ENCODE measurements at regions not wholly inside any gene's neighbourhood (a gene's known extent, or its start where the extent isn't known, plus 50 kb on each side); places are given as distances from the start of the nearest gene placed in this dataset.

DNA sequence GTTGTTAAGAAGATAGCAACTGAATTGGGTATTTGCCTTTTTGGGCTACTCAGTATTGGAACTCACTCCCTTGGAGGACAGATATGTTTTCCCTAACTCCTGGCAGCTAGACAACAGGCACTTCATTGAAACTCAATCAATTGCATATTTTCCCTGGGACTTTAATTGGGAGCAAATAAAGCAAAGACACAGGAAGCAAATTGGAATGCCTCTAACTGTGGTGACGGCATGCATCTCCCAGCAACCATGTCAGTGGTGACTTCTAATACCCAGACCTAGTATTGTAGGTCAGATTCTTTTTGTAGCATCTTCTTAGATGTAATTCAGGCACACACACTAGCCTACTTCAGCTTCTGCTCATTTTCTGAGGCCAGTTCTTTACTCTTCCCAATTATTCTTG lies 164.2 kb upstream of the SETBP1 start:
- Mint-ChIP-seq H3K27me3 (ENCODE audit: insufficient read depth) (peaks cover 2% of the 10 kb centered on the region), H3K27ac (no peak overlapping the region), H3K4me3 (no peak overlapping the region), H3K4me1 (no peaks in the 10 kb centered on the region), H3K9me3 (no peaks in the 10 kb centered on the region), H3K36me3 (ENCODE audit: low read depth) (no peaks in the 10 kb centered on the region)
- TF ChIP-seq CTCF (conservative IDR thresholded peaks at IDR 0.05): no peak
- WGBS, 2 experiments (ENCODE audit: insufficient coverage in 1 of 2, insufficient read length in 1 of 2): 67 to 91% methylated on average over 1 of the region's 1 CpG
- no peaks in the 10 kb centered on the region for H3K4me1 ChIP-seq (ENCODE audit: control insufficient read depth, insufficient read depth, low read length)
- no peak overlapping the region for H3K4me3 ChIP-seq (ENCODE audit: low read length)
- no peaks in the 10 kb centered on the region for H3K27me3 ChIP-seq (ENCODE audit: control insufficient read depth, insufficient read depth, low read length, poor library complexity, severe bottlenecking)
- H3K9ac ChIP-seq (ENCODE audit: extremely low read depth, low read length, poor library complexity, severe bottlenecking): no peak overlapping the region
- H3K27ac ChIP-seq (ENCODE audit: low read depth, low read length): no peak overlapping the region
- H3K9me3 ChIP-seq (ENCODE audit: control insufficient read depth, low read length): no peaks in the 10 kb centered on the region
- no peak for DNase-seq
- no peaks in the 10 kb centered on the region for H3K36me3 ChIP-seq (ENCODE audit: control insufficient read depth, insufficient read depth, low read length)

DNA sequence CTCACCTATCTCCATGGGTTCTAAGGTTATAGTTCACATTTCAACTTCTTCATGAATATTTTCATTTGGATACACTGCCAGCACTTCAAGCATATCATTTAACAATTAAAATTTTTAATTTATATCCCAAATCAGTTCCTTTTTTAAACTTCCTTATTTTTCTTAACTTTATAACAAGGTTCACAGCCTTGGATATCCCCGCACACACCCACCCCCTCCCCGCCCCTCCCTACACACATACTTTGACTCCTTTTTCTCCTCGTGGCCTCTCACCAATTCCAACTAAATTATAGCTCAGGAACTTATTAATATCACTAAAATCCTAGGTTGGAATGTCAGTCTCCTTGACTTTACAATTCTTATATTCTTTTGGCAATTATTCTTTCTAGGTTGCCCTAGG lies 163.6 kb upstream of the SETBP1 start:
- Mint-ChIP-seq H3K27ac (no peak overlapping the region), H3K27me3 (ENCODE audit: insufficient read depth) (peaks cover 2% of the 10 kb centered on the region), H3K36me3 (ENCODE audit: low read depth) (no peaks in the 10 kb centered on the region), H3K9me3 (no peaks in the 10 kb centered on the region), H3K4me3 (no peak overlapping the region), H3K4me1 (no peaks in the 10 kb centered on the region)
- TF ChIP-seq CTCF (conservative IDR thresholded peaks at IDR 0.05): no peak
- no peak overlapping the region for H3K27ac ChIP-seq (ENCODE audit: low read depth, low read length)
- no peaks in the 10 kb centered on the region for H3K4me1 ChIP-seq (ENCODE audit: control insufficient read depth, insufficient read depth, low read length)
- H3K9ac ChIP-seq (ENCODE audit: extremely low read depth, low read length, poor library complexity, severe bottlenecking): no peak overlapping the region
- H3K9me3 ChIP-seq (ENCODE audit: control insufficient read depth, low read length): no peaks in the 10 kb centered on the region
- no peak for DNase-seq
- no peaks in the 10 kb centered on the region for H3K36me3 ChIP-seq (ENCODE audit: control insufficient read depth, insufficient read depth, low read length)
- H3K4me3 ChIP-seq (ENCODE audit: low read length): no peak overlapping the region
- WGBS, 2 experiments (ENCODE audit: insufficient coverage in 1 of 2, insufficient read length in 1 of 2): 60 to 88% methylated on average over 1 to 3 of the region's 3 CpGs
- no peaks in the 10 kb centered on the region for H3K27me3 ChIP-seq (ENCODE audit: control insufficient read depth, insufficient read depth, low read length, poor library complexity, severe bottlenecking)

GRCh38 chr18:44518091-44518615 lies 162.5 kb upstream of the SETBP1 start:
- Histone ChIP-seq H3K27ac (ENCODE audit: low read depth, low read length) (no peak overlapping the region), H3K9ac (ENCODE audit: extremely low read depth, low read length, poor library complexity, severe bottlenecking) (no peak overlapping the region), H3K4me3 (ENCODE audit: low read length) (no peak overlapping the region), H3K36me3 (ENCODE audit: control insufficient read depth, insufficient read depth, low read length) (no peaks in the 10 kb centered on the region), H3K4me1 (ENCODE audit: control insufficient read depth, insufficient read depth, low read length) (no peaks in the 10 kb centered on the region), H3K27me3 (ENCODE audit: control insufficient read depth, insufficient read depth, low read length, poor library complexity, severe bottlenecking) (no peaks in the 10 kb centered on the region), H3K9me3 (ENCODE audit: control insufficient read depth, low read length) (no peaks in the 10 kb centered on the region)
- Mint-ChIP-seq H3K27ac (no peak overlapping the region), H3K4me3 (no peak overlapping the region), H3K4me1 (no peaks in the 10 kb centered on the region), H3K9me3 (no peaks in the 10 kb centered on the region), H3K36me3 (ENCODE audit: low read depth) (no peaks in the 10 kb centered on the region), H3K27me3 (ENCODE audit: insufficient read depth) (peaks cover 2% of the 10 kb centered on the region)
- DNase-seq: no peak
- TF ChIP-seq CTCF (conservative IDR thresholded peaks at IDR 0.05): no peak
- WGBS, 2 experiments (ENCODE audit: insufficient coverage in 1 of 2, insufficient read length in 1 of 2): 92 to 94% methylated on average over 3 to 4 of the region's 4 CpGs

All from endodermal cell (in vitro differentiated cells).